Suppressor macrophage treated with lipopolysaccharide for 4 hours (primary cell): ENCODE measurements at regions not wholly inside any gene's neighbourhood (a gene's known extent, or its start where the extent isn't known, plus 50 kb on each side); places are given as distances from the start of the nearest gene placed in this dataset.

Source experiments
- DNase-seq: peaks from one replicate; pipeline ENCODE4 v3.0.0-alpha.2; 2020

DNA sequence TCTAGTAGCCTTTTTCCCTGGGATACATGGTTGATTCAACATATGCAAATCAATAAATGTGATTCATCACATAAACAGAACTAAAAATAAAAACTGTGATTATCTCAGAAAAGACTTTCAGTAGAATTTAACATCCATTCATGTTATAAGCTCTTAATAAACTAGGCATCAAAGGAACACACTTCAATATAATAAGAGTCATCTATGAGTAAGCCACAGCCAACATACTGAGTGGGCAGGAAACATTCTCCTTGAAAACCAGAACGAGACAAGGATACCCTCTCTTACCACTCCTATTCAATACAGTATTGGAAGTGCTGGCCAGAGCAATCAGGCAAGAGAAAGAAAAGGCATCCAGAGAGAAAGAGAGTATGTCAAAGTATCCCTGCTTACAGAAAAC is 239.9 kb downstream of the ATPSCKMT start:
- no peak for DNase-seq

GRCh38 chr5:9987101-9987500 is 262.6 kb downstream of the ATPSCKMT start:
- DNase-seq = no peak

DNA sequence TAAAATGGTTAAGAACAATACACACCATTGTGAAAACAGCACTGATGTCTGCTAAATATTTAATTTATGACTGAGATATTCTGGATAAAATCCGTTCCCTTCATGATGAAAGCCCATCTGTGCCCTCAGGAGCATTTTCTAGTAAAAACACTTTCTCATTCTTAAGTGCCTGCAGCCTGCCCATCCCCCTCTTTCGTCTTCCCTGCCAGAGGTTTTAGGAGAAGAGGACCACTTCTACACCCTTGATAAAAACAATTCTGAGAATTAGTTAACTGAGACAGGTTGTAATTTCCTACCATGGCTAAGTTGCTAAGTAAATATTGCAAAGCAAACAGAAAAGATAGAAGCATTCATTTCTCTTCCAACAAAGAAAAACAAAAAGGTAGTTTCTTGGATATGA is 272.6 kb downstream of the ATPSCKMT start:
- DNase-seq = no peak

DNA sequence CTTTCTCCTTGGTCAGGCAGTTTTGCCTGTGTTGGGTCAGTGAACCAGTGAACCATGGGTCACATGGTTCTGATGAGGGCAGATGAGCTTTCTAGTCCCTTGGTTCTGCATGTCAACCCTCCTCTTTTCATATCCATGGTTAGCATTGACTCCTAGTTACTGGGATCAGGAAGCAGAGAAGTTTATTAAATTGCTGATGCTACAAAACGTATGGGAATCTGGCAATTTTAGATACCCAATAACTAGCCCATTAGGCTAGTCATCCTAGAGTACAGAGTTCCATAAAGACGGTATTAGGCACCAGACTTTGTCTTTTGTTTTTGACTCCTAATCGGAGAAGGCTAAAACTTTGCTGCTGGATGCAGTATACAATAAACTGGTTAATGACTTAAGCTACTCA is 273.1 kb downstream of the ATPSCKMT start:
- DNase-seq = no peak

DNA sequence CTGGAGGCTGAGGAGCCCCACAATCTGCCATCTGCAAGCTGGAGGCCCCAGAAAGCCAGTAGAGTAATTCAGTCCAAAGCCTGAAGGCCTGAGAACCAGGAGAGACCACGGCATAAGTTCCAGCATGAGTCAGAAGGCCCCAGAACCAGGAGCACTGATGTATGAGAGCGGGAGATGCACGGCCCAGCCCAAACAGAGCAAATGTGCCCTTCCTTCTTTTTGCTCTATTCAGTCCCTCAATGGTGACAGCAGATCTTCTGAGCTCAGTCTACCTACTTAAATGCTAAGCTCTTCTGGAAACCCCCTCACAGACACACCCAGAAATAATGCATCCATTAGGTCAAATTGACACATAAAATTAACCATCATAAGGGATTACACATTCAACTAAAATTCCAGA is 277.6 kb downstream of the ATPSCKMT start:
- no peak for DNase-seq

GRCh38 chr5:9971301-9971700 is 278.4 kb downstream of the ATPSCKMT start:
- no peak for DNase-seq

- no peak for DNase-seq
Measured at GRCh38 chr5:9958914-9959313, 290.8 kb downstream of the ATPSCKMT start.

DNA sequence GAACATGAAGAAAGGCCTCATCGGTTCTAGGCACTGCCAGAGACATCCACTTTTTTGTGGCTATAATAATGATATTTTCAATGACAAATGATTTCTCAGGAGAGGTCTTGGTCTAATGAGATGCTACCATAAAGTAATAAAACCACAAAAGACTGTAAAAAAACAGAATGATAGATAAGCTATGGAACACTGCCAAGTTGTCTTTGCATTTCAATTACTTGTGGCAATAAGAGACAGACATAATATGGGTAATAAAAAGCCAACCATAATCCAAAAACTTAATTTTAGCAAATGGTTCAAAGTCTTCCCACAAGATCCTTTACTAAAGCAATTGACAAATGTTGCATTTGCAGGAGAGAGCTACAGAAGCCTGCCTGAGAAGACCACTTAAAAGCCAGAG is 292.5 kb downstream of the ATPSCKMT start:
- DNase-seq = no peak

GRCh38 chr5:9956725-9957124 is 293.0 kb downstream of the ATPSCKMT start:
- DNase-seq = no peak

- DNase-seq = no peak
Measured at GRCh38 chr5:9955586-9955985, 294.1 kb downstream of the ATPSCKMT start.

GRCh38 chr5:9954869-9955268 is 294.8 kb downstream of the ATPSCKMT start:
- DNase-seq = no peak

DNA sequence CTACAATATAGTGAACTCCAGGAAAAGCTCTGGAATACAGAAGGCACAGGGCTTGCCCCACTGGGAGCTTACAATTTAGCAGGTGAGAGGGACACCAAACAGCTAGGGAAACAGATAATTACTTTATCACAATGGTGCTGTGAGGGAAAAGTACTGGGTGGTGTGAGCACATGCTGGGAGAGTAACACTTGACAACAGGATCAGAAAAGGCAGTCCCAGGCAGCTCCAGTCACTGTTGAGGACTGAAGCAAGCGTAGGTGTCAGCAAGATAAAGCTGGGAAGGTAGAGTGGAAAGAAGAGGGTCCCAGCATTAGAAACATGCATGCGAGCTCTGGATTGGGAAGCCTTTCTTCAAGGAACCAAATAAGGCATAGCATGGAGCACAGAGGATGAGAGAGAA is 296.0 kb downstream of the ATPSCKMT start:
- no peak for DNase-seq

DNA sequence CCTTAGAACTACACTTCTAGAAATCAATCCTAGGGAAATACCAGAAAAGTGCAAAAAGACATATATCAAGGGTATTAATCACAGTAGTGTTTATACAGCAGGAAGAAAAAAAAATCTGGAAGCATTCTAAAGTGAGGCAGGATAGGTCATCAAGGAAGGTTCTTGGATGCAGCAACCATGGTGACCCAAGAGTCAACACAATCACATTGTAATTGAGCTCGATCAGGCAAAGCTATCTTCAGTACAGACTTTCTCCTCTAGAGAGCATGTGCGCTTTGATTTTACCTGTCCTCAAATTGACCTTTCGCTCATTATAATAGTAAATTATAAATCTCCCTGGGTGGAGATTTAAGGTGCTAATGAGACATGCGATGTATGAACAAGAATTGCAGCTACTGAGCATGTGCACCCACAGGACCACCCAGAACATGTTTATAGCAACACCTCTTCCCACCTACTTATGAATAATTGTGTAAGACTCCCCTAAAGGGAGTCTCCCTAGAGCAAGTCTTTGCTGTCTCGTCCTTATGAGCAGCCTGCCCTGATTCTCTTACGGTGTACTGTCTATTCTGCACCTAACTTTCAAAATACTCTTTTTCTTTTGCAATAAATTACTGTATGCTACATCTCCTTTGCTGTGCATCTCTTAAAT is 297.7 kb downstream of the ATPSCKMT start:
- no peak for DNase-seq

DNA sequence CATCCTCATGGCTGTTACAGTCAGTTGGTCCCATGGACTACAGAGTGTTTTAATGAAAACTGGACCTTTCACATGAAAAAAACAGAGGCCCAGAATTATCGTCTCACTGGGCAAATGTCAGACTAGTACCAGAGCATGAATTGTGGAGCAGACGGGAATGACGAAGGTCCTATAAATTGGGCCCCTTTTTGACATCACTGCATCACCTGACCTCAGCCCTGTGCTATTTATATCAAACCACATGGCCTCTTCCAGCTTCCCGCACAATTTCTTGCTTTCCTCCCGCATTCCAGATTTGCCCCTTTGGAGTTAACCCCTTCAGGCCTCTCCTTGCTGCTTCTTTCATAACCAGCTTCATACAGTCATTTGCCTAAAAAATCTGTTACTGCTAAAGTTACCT is 301.7 kb downstream of the ATPSCKMT start:
- DNase-seq = no peak

- DNase-seq = no peak
Measured at GRCh38 chr5:9947225-9947714, 302.4 kb downstream of the ATPSCKMT start.

GRCh38 chr5:9932770-9933169 is 302.6 kb upstream of the TAS2R1 start:
- no peak for DNase-seq

DNA sequence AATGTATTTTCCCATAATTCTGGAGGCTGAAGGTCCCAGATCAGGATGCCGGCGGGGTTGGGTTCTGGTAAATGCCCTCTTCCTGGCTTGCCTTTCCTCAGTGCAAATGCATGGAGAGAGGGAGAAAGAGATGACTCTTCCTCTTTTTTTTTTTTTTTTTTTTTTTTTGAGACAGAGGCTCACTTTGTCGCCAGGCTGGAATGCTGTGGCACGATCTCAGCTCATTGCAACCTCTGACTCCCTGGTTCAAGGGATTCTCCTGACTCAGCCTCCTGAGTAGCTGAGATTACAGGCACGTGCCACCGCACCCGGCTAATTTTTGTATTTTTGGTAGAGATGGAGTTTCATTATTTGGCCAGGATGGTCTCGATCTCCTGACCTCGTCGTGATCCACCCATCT is 300.0 kb upstream of the TAS2R1 start:
- DNase-seq = no peak

- no peak for DNase-seq
Measured at GRCh38 chr5:9928326-9928725, 298.2 kb upstream of the TAS2R1 start.

DNA sequence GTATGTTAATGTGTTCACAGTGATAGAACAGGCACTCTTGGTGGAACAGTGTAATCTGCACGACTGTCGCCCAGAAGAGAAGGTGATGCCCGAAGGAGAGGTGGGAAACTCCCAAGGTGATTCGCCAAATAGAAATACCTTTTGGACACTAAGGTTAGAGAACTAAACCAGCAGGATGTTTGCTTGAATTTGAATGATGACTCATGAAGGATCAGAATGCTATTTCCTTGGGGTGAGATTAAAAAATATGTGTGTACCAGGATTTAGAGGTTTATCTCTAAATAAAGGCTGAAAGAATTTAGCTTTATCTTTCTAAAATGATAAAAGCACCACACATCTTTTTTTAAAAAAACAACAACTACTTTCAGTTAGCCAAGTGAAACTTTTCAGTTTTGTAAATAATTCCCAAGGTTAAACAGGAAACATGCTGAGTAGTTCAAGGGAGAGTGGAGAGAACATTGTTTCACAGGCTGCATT is 297.4 kb upstream of the TAS2R1 start:
- DNase-seq = no peak

- DNase-seq = no peak
Measured at GRCh38 chr5:9927106-9927505, 297.0 kb upstream of the TAS2R1 start.

DNA sequence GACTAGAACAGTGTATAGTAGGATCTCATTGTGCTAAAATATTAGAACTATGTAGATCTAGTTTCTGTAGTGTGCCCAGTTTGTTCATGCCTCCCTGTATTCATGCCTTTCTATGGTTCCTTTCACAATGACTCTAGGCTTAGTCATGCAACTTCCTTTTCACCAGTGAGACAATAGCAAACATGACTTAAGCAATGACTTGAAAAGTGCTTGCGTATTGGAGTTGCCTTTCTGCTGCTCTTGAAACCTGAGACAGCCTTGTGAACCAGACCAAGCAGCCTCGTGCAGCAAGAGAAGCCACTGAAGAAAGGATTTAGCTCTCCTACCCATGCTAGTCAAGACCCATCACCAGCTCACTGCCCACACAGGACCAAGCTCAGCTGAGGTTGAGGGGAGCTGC is 294.5 kb upstream of the TAS2R1 start:
- peak; percentile 25 for DNase-seq

- no peak for DNase-seq
Measured at GRCh38 chr5:9922719-9923118, 292.6 kb upstream of the TAS2R1 start.

- no peak for DNase-seq
Measured at GRCh38 chr5:9920697-9921096, 290.5 kb upstream of the TAS2R1 start.

- DNase-seq = no peak
Measured at GRCh38 chr5:9919306-9920030, 289.3 kb upstream of the TAS2R1 start.

GRCh38 chr5:9905661-9906060 is 275.5 kb upstream of the TAS2R1 start:
- DNase-seq = no peak
